Small intestine (tissue), 7 donors: ENCODE measurements at regions not wholly inside any gene's neighbourhood (a gene's known extent, or its start where the extent isn't known, plus 50 kb on each side); places are given as distances from the start of the nearest gene placed in this dataset.
"Not testable (repeated sequence)": the region's sequence is repeated elsewhere in the genome, so short reads cannot be mapped to it uniquely, and the experiment has no call there.

Experiments used
- DNase-seq, 2 donors: peaks; one replicate each; pipeline versions ENCODE4 v3.0.0 to v3.0.0-alpha.2; 2013
- FAIRE-seq: peaks from 2 replicates; lab custom pipeline; 2012; peaks lifted over from hg19 to GRCh38; lab: Jason Lieb, UNC
- H3K27ac ChIP-seq, 3 donors: one replicate each; pipeline ENCODE4 v1.5.1; 2013; ENCODE audit warnings: low read length in 2 of 3, mild to moderate bottlenecking in 2 of 3, control low read depth in 1 of 3, inconsistent platforms in 1 of 3, low read depth in 1 of 3, moderate library complexity in 1 of 3
- H3K27me3 ChIP-seq, 3 donors: one replicate each; pipeline ENCODE4 v1.6.1; 2013; ENCODE audit warnings: low read length in 3 of 3, inconsistent platforms in 1 of 3; ENCODE audit not compliant: control insufficient read depth in 3 of 3, insufficient read depth in 3 of 3
- H3K36me3 ChIP-seq, 3 donors: one replicate each; pipeline ENCODE4 v1.6.1; 2013; ENCODE audit warnings: low read length in 3 of 3, inconsistent platforms in 1 of 3, low read depth in 1 of 3, mild to moderate bottlenecking in 1 of 3, moderate library complexity in 1 of 3; ENCODE audit not compliant: control insufficient read depth in 3 of 3, insufficient read depth in 2 of 3
- H3K4me1 ChIP-seq, 3 donors: one replicate each; pipeline ENCODE4 v1.6.1; 2013; ENCODE audit warnings: low read length in 2 of 3, inconsistent platforms in 1 of 3, low read depth in 1 of 3, mild to moderate bottlenecking in 1 of 3, moderate library complexity in 1 of 3; ENCODE audit not compliant: control insufficient read depth in 3 of 3, insufficient read depth in 2 of 3
- H3K4me3 ChIP-seq, 3 donors: one replicate each; pipeline ENCODE4 v1.5.1; 2013; ENCODE audit warnings: low read length in 3 of 3, control low read depth in 1 of 3, inconsistent platforms in 1 of 3, low read depth in 1 of 3, mild to moderate bottlenecking in 1 of 3, moderate library complexity in 1 of 3
- H3K9me3 ChIP-seq, 2 donors: one replicate each; pipeline ENCODE4 v1.6.1; 2013; ENCODE audit warnings: low read depth in 1 of 2, low read length in 1 of 2; ENCODE audit not compliant: control insufficient read depth in 2 of 2, insufficient read depth in 1 of 2
- WGBS, 3 donors: extraction: QIAGEN DNeasy Blood & Tissue Kit; methylation state at CpG; one replicate each; pipeline ENCODE4 v1.1.7; 2013; 5-methylcytosine and 5-hydroxymethylcytosine counted together
- donor health status: healthy with polysubstance abuse.
- donor health status: control.
- donor health status: control.
- donor health status: Bipolar disorder and iron deficiency.
- donor health status: healthy.

DNA sequence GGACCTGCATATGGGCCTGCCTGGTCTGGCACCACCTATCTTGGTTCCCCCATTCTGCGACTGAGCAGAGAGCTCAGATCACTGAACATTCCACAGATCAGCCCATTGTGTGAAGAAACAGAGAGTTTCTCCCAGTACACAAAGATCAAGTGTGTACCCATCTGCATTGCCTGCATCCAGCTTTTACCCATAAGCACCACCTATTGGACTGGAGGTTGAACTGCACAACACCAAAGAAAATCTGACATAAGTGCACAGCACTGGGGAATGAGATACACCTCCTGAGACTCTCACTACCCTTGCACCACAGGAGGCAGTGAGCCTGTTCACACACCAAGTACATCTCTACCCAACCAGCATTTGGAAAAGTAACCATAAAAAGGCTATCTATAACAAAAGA, 362.6 kb upstream of the CLEC14A start:
- FAIRE-seq = no peak
- H3K9me3 ChIP-seq = no peaks in the 10 kb centered on the region
- no peaks in the 10 kb centered on the region for H3K36me3 ChIP-seq
- no peak overlapping the region for H3K27ac ChIP-seq
- no peaks in the 10 kb centered on the region for H3K27me3 ChIP-seq
- WGBS, 3 donors = 71 to 100% (median 92%) methylated on average over 1 of the region's 1 CpG
- no peaks in the 10 kb centered on the region for H3K4me1 ChIP-seq
- no peak overlapping the region for H3K4me3 ChIP-seq
- no peak for DNase-seq

DNA sequence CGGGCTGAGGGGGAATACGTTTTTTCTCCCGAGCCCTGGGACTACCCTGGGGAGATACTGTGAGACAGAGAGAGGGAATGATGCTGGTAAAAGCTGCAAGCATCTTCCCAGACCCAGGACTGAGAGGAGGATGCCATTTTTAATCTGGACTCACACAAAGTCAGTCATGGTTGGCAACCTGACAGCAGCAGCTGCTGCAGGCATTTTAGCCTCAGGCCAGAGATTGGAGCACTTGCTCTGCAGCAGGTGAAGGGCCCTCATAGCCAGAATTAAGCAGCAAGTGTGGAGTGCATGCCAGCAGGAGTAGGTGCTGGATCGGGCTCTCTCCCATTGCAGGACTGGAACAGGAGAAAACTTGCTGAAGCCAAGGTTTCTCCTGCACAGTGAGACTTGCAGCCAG, 361.1 kb upstream of the CLEC14A start:
- no peak for FAIRE-seq
- DNase-seq = no peak
- Histone ChIP-seq H3K4me1 (no peaks in the 10 kb centered on the region), H3K4me3 (no peak overlapping the region), H3K27me3 (no peaks in the 10 kb centered on the region), H3K27ac (no peak overlapping the region), H3K9me3 (no peaks in the 10 kb centered on the region), H3K36me3 (no peaks in the 10 kb centered on the region)
- WGBS, 3 donors = 53 to 74% (median 54%) methylated on average over 4 of the region's 4 CpGs

DNA sequence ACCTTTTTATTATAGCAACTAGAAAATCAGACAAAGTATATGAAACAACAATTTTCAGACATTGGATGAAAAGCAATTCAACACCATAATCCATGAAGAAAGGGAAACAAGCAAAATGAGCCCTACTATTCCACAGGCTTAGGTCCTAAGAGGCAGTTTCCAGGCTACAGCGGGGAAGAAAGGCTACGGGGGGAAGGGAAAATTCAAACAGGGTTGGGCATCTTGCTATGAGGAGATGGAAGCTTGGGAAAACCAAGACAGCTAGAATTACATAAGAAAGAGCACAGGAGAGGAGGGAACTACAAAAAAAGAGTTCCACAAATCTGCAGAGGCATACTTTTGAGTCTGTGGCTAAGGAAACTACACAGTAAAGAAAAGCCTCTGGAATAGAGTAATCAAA, 356.0 kb upstream of the CLEC14A start:
- Histone ChIP-seq H3K27me3 (no peaks in the 10 kb centered on the region), H3K36me3 (no peaks in the 10 kb centered on the region), H3K27ac (no peak overlapping the region), H3K4me1 (no peaks in the 10 kb centered on the region), H3K4me3 (no peak overlapping the region), H3K9me3 (no peaks in the 10 kb centered on the region)
- WGBS, 3 donors = 68 to 86% (median 82%) methylated on average over 2 of the region's 2 CpGs
- DNase-seq (no peak), FAIRE-seq (no peak)

- WGBS, 3 donors = 96 to 100% (median 100%) methylated on average over 1 of the region's 1 CpG
- H3K27me3 ChIP-seq = no peaks in the 10 kb centered on the region
- no peak overlapping the region for H3K27ac ChIP-seq
- no peaks in the 10 kb centered on the region for H3K9me3 ChIP-seq
- no peaks in the 10 kb centered on the region for H3K36me3 ChIP-seq
- no peak overlapping the region for H3K4me3 ChIP-seq
- FAIRE-seq = no peak
- H3K4me1 ChIP-seq = no peaks in the 10 kb centered on the region
- DNase-seq = no peak
Observed at GRCh38 chr14:38608244-38608643, 352.4 kb upstream of the CLEC14A start.

- Histone ChIP-seq H3K36me3 (no peaks in the 10 kb centered on the region), H3K4me1 (no peaks in the 10 kb centered on the region), H3K4me3 (no peak overlapping the region), H3K27ac (no peak overlapping the region), H3K9me3 (no peaks in the 10 kb centered on the region), H3K27me3 (no peaks in the 10 kb centered on the region)
- DNase-seq = no peak
- no peak for FAIRE-seq
- WGBS, 3 donors = 66 to 80% (median 71%) methylated on average over 3 of the region's 3 CpGs
Observed at GRCh38 chr14:38605193-38606114, 349.6 kb upstream of the CLEC14A start.

- H3K4me3 ChIP-seq, FAIRE-seq: not testable (repeated sequence)
- WGBS, 3 donors = 51 to 68% (median 56%) methylated on average over 2 of the region's 2 CpGs
Observed at GRCh38 chr14:38600572-38600971, 344.7 kb upstream of the CLEC14A start.

GRCh38 chr14:38593476-38593875, 337.6 kb upstream of the CLEC14A start:
- no peak overlapping the region for H3K27ac ChIP-seq
- FAIRE-seq = no peak
- WGBS, 3 donors = 51 to 63% (median 51%) methylated on average over 4 of the region's 4 CpGs

More at GRCh38 chr14:38600572-38600971, 344.7 kb upstream of the CLEC14A start:
- not testable (repeated sequence) for H3K27ac ChIP-seq, H3K36me3 ChIP-seq, H3K9me3 ChIP-seq, H3K27me3 ChIP-seq, H3K4me1 ChIP-seq, DNase-seq

GRCh38 chr14:38592764-38593442, 337.0 kb upstream of the CLEC14A start:
- FAIRE-seq (no peak), DNase-seq (no peak)
- no peaks in the 10 kb centered on the region for H3K4me1 ChIP-seq
- H3K9me3 ChIP-seq = no peaks in the 10 kb centered on the region
- WGBS, 3 donors = 65 to 80% (median 78%) methylated on average over 8 of the region's 8 CpGs
- no peak overlapping the region for H3K4me3 ChIP-seq
- H3K27ac ChIP-seq = peak overlapping the region in 1 of 3 donors; percentile 61
- H3K27me3 ChIP-seq = no peaks in the 10 kb centered on the region
- H3K36me3 ChIP-seq = no peaks in the 10 kb centered on the region

More at GRCh38 chr14:38593476-38593875, 337.6 kb upstream of the CLEC14A start:
- Histone ChIP-seq H3K4me3 (no peak overlapping the region), H3K27me3 (no peaks in the 10 kb centered on the region), H3K36me3 (no peaks in the 10 kb centered on the region), H3K9me3 (no peaks in the 10 kb centered on the region), H3K4me1 (no peaks in the 10 kb centered on the region)
- DNase-seq = no peak
